Neural cell (in vitro differentiated cells): ENCODE measurements at regions not wholly inside any gene's neighbourhood (a gene's known extent, or its start where the extent isn't known, plus 50 kb on each side); places are given as distances from the start of the nearest gene placed in this dataset.

Experiments
- CTCF ChIP-seq: fragments of 450-650 bp; IDR thresholded peaks from 2 replicates; pipeline ENCODE4 v1.5.1; 2014; ENCODE audit warnings: antibody characterized with exemption, mild to moderate bottlenecking, moderate library complexity; ENCODE audit not compliant: poor library complexity, severe bottlenecking
- EP300 ChIP-seq: fragments of 450-650 bp; conservative IDR thresholded peaks from 2 replicates; pipeline ENCODE4 v1.6.1; 2014; ENCODE audit warnings: antibody characterized with exemption, mild to moderate bottlenecking, moderate library complexity; ENCODE audit not compliant: poor library complexity, severe bottlenecking
- EZH2 ChIP-seq: fragments of 200-600, 300-800 bp; shearing (Covaris generic), sonication (generic); IDR thresholded peaks from 2 replicates; pipeline ENCODE4 v1.6.1; 2014; ENCODE audit warnings: antibody characterized with exemption, low read length, borderline replicate concordance, mild to moderate bottlenecking; ENCODE audit not compliant: insufficient read depth, poor library complexity, severe bottlenecking
- MXI1 ChIP-seq: fragments of 450-650 bp; conservative IDR thresholded peaks from 2 replicates; pipeline ENCODE4 v1.6.1; 2014; ENCODE audit warnings: antibody characterized with exemption, mild to moderate bottlenecking; ENCODE audit not compliant: poor library complexity, severe bottlenecking
- POLR2AphosphoS5 ChIP-seq: IDR thresholded peaks from 2 replicates; pipeline ENCODE4 v1.6.1; 2012
- RAD21 ChIP-seq: fragments of 450-650 bp; conservative IDR thresholded peaks from 2 replicates; pipeline ENCODE4 v1.6.1; 2014; ENCODE audit warnings: antibody characterized with exemption, mild to moderate bottlenecking, moderate library complexity
- REST ChIP-seq: IDR thresholded peaks from 2 replicates; pipeline ENCODE4 v1.6.1; 2012; ENCODE audit warnings: borderline replicate concordance
- SMC3 ChIP-seq: fragments of 450-650 bp; conservative IDR thresholded peaks from 2 replicates; pipeline ENCODE4 v1.6.1; 2014; ENCODE audit warnings: antibody characterized with exemption, mild to moderate bottlenecking, moderate library complexity; ENCODE audit not compliant: poor library complexity

- TF ChIP-seq CTCF = no peak
- TF ChIP-seq SMC3 = no peak
- TF ChIP-seq EP300 = no peak
- TF ChIP-seq EZH2 = no peak
- no peak for TF ChIP-seq MXI1
- no peak for TF ChIP-seq POLR2AphosphoS5
- no peak for TF ChIP-seq RAD21
- no peak for TF ChIP-seq REST
Measured at GRCh38 chr13:97843189-97843588, 110.3 kb upstream of the IPO5 start.
